ENCODE measurements at regions not wholly inside any gene's neighbourhood (a gene's known extent, or its start where the extent isn't known, plus 50 kb on each side); places are given as distances from the start of the nearest gene placed in this dataset.
"Not testable (repeated sequence)": the region's sequence is repeated elsewhere in the genome, so short reads cannot be mapped to it uniquely, and the experiment has no call there.

DNA sequence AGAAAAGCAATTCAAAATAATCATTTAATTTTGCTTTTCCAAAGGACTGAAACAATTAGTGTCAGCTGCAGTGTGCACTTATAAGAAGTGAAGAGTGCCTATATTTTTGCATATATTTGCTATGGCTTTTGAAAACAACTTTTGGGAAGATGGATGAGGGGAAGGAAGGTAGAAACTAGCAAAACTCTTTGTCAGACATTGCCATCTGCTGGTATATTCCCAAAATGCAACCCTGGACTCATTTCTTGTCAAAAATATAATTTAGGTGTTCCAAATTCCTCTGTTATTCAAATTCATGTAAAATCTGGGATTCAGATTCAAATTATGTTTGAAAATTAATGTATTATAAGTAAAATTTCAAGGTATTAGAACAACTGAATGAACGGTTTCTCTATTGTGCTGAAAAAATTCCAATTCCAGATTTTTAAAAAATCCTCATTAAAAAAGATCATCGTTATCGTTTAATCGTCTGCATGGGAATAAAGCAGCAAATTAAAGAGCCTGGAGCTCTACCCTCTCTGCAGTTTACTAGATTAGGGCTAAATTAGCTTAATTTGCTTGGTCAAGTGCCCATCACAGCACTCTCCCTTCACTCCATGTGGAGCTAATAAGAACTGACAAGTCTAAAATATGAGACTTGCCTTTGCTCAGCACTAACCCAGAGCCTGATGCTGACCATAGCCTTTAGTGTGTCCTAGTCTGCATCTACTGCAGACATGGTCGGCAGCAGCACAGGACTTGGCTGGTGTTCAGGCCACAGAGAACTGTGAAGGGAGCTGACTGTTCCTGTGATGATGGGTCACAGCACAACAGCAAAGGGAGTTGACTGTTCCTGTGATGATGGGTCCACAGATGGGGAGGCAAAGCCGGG, 67.9 kb upstream of the MITF start:
- no peaks in the 10 kb centered on the region for H3K36me3 ChIP-seq (ENCODE audit: control insufficient read depth in 1 of 2, insufficient read depth in 2 of 2, low read length in 1 of 2)
- no peaks in the 10 kb centered on the region for H3K9me3 ChIP-seq (ENCODE audit: control insufficient read depth, low read length)
- intact Hi-C loops (cut with DNase I): loop anchor here (5.0 to 10.0 kb wide), 3 partner anchors 237 to 509 kb away; no protein-coding TSS in a partner anchor
- H3K27me3 ChIP-seq (ENCODE audit: control insufficient read depth in 1 of 2, insufficient read depth in 2 of 2, low read length in 1 of 2): peaks cover 0 to 2% of the 10 kb centered on the region in 2 donors
- ATAC-seq (ENCODE audit: low FRiP score) (no peak), DNase-seq (no peak)
- WGBS, 2 donors: 46 to 53% methylated on average over 6 of the region's 6 CpGs
- H3K4me3 ChIP-seq (ENCODE audit: low read length in 2 of 2): no peak overlapping the region
- no peaks in the 10 kb centered on the region for H3K4me1 ChIP-seq (ENCODE audit: control insufficient read depth in 1 of 2, insufficient read depth in 2 of 2, low read length in 2 of 2)
- no peak overlapping the region for H3K27ac ChIP-seq (ENCODE audit: low read depth in 1 of 2, low read length in 2 of 2)

DNA sequence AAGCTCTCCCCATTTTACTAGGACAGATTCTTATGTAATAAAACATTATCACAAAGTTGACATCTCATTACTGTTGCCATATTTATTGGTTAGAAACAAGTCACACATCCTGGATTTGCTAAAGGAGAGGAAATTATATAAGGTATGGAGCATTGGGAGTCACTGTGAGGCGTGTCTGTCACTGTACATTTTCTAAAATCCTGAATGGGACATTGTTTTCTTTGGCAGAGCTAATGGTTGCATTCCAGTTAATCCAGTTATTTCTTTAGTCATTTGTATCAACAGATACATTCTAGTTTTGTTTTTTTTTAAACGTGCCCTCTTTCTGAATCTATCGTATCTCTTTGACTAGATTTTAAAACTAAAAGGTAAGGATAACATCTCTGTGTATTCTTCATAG, 70.2 kb upstream of the MITF start:
- H3K4me3 ChIP-seq (ENCODE audit: low read length in 2 of 2): no peak overlapping the region
- ATAC-seq (ENCODE audit: low FRiP score): no peak
- 38 to 40% methylated on average over 3 of the region's 3 CpGs for WGBS, 2 donors
- peaks cover 0 to 2% of the 10 kb centered on the region in 2 donors for H3K27me3 ChIP-seq (ENCODE audit: control insufficient read depth in 1 of 2, insufficient read depth in 2 of 2, low read length in 1 of 2)
- H3K4me1 ChIP-seq (ENCODE audit: control insufficient read depth in 1 of 2, insufficient read depth in 2 of 2, low read length in 2 of 2): no peaks in the 10 kb centered on the region
- DNase-seq: no peak
- no peaks in the 10 kb centered on the region for H3K9me3 ChIP-seq (ENCODE audit: control insufficient read depth, low read length)
- no peaks in the 10 kb centered on the region for H3K36me3 ChIP-seq (ENCODE audit: control insufficient read depth in 1 of 2, insufficient read depth in 2 of 2, low read length in 1 of 2)
- H3K27ac ChIP-seq (ENCODE audit: low read depth in 1 of 2, low read length in 2 of 2): no peak overlapping the region
- intact Hi-C loops (cut with DNase I): no loop called here

DNA sequence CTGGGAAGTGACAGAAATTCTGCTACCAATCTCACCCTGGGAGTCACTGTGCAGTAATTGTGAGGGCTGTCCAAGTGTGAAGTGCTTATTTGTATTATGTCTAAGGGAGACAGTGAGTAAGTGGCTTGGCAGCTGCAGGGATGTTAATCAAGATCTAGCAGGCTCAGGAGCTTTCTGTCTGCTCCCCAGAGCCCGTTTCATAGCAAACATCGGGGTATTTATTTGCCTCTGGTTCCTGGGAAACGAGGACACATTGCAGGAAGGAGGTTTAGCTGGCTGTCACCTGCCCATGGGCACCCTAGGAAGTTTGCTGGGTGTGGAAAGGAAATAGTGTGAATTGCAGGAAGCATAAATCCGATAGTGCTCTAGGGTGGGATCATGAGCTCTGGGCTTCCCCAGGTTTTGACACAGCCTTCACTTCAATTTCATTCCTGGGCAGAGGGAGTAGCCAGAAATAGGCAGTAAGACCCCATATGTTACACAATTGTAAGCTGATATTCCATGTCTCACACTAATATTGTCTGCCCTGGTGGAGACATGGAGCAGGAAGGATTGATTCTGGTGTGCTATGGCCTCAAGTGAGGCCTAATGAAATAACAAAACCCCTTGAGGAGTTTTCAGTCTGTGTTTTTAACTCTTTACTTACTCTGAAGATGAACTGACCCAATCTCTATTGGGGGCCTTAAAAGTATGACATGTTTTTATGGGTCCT, 74.1 kb upstream of the MITF start:
- H3K4me3 ChIP-seq (ENCODE audit: low read length in 2 of 2): no peak overlapping the region
- DNase-seq (no peak), ATAC-seq (ENCODE audit: low FRiP score) (peak; percentile 50)
- WGBS, 2 donors: 16 to 18% methylated on average over 4 of the region's 4 CpGs
- no peak overlapping the region for H3K27ac ChIP-seq (ENCODE audit: low read depth in 1 of 2, low read length in 2 of 2)
- no peaks in the 10 kb centered on the region for H3K36me3 ChIP-seq (ENCODE audit: control insufficient read depth in 1 of 2, insufficient read depth in 2 of 2, low read length in 1 of 2)
- no peaks in the 10 kb centered on the region for H3K27me3 ChIP-seq (ENCODE audit: control insufficient read depth in 1 of 2, insufficient read depth in 2 of 2, low read length in 1 of 2)
- H3K4me1 ChIP-seq (ENCODE audit: control insufficient read depth in 1 of 2, insufficient read depth in 2 of 2, low read length in 2 of 2): no peaks in the 10 kb centered on the region
- no peaks in the 10 kb centered on the region for H3K9me3 ChIP-seq (ENCODE audit: control insufficient read depth, low read length)
- intact Hi-C loops (cut with DNase I): no loop called here

DNA sequence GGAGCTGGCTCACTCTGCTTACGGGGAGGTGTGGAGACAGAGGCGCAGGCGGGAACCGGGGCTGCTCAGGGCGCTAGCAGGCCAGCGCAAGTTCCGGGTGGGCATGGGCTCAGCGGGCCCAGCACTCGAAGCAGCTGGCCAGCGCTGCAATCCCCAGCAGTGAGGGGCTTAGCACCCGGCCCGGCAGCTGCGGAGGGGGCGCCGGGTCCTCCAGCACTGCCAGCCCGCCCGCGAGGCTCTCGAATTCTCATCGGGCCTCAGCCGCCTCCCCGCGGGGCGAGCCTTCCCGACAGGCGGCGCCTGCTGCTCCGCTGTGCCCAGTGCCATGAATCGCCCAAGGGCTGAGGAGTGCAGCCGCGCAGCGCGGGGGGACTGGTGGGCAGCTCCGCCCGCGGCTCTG, 78.6 kb upstream of the MITF start:
- Histone ChIP-seq H3K36me3 (ENCODE audit: control insufficient read depth in 1 of 2, insufficient read depth in 2 of 2, low read length in 1 of 2) (no peaks in the 10 kb centered on the region), H3K4me3 (ENCODE audit: low read length in 2 of 2) (no peak overlapping the region), H3K4me1 (ENCODE audit: control insufficient read depth in 1 of 2, insufficient read depth in 2 of 2, low read length in 2 of 2) (no peaks in the 10 kb centered on the region), H3K27ac (ENCODE audit: low read depth in 1 of 2, low read length in 2 of 2) (no peak overlapping the region), H3K27me3 (ENCODE audit: control insufficient read depth in 1 of 2, insufficient read depth in 2 of 2, low read length in 1 of 2) (no peaks in the 10 kb centered on the region), H3K9me3 (ENCODE audit: control insufficient read depth, low read length) (no peaks in the 10 kb centered on the region)
- ATAC-seq (ENCODE audit: low FRiP score) (no peak), DNase-seq (no peak)
- 92 to 98% methylated on average over 36 of the region's 36 CpGs for WGBS, 2 donors
- intact Hi-C loops (cut with DNase I): no loop called here

DNA sequence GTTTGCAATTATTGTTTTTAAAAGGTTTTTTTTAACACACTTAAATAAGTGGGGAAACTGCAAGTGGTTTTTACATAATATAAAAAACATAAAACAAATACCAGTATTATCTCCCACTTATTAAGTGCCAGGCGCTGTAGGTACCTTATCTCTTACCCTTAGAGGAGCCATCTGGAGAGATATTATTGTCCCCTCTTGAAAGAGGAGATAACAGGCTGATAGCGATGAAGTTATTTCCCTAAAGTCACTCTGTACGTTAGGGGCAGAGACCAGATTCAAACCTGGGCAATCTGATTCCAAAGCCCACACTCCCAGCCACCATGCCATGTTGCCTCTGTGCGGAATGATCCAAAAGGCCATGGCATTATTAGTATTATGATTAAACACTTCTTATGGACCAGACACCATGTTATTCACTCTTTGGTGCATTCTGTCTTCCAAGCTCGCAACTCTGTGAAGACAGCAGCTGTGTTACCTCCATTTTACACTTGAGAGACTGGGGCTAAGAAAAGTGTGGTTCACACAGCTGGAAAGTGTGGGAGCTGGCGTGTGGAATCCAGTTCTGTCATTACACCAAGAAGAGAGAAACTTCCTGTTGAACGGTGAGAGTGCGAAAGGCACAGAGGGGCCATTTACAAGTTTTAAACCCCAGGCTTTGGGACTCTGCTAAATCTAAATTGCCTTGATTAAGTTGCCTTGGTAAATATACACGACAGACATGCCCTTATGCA, 79.9 kb upstream of the MITF start:
- WGBS, 2 donors: 75 to 77% methylated on average over 9 of the region's 9 CpGs
- ATAC-seq (ENCODE audit: low FRiP score): no peak

DNA sequence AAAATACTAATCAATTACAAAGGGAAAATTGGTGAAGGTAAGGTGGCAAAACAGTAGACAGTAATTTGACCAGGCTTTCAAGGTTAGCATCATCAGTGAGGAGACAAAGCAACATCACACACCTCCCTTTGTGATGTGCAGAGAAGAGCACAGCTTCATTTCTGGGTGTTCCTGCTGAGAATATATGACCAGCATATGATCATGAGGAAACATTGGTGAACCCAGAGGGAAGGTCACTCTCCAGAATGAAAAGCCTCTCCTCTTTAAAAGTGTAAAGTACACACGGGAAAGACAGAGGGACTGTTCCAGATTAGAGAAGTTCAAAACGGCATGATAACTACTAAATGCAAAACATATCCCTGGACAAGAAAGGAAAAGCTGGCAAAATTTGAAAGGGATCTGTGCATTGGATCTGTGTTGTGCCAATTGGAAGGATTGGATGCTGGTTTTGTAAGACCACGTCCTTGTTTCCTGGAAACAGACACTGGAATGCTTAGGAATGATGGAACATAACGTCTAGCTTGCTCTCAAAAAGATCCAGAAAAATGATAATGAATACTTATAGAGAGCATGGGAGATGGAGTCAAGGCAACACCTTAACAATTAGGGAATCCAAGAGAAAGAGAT, 80.6 kb upstream of the MITF start:
- Histone ChIP-seq H3K36me3 (ENCODE audit: control insufficient read depth in 1 of 2, insufficient read depth in 2 of 2, low read length in 1 of 2) (no peaks in the 10 kb centered on the region), H3K4me3 (ENCODE audit: low read length in 2 of 2) (no peak overlapping the region), H3K27me3 (ENCODE audit: control insufficient read depth in 1 of 2, insufficient read depth in 2 of 2, low read length in 1 of 2) (no peaks in the 10 kb centered on the region), H3K27ac (ENCODE audit: low read depth in 1 of 2, low read length in 2 of 2) (no peak overlapping the region), H3K9me3 (ENCODE audit: control insufficient read depth, low read length) (no peaks in the 10 kb centered on the region), H3K4me1 (ENCODE audit: control insufficient read depth in 1 of 2, insufficient read depth in 2 of 2, low read length in 2 of 2) (no peaks in the 10 kb centered on the region)
- intact Hi-C loops (cut with DNase I): no loop called here
- DNase-seq (no peak), ATAC-seq (ENCODE audit: low FRiP score) (no peak)
- WGBS, 2 donors: 13% methylated on average over 4 of the region's 4 CpGs

More for the DNA sequence above, 79.9 kb upstream of the MITF start:
- no peak overlapping the region for H3K4me3 ChIP-seq (ENCODE audit: low read length in 2 of 2)
- no peaks in the 10 kb centered on the region for H3K27me3 ChIP-seq (ENCODE audit: control insufficient read depth in 1 of 2, insufficient read depth in 2 of 2, low read length in 1 of 2)
- no peak for DNase-seq
- H3K9me3 ChIP-seq (ENCODE audit: control insufficient read depth, low read length): no peaks in the 10 kb centered on the region
- H3K36me3 ChIP-seq (ENCODE audit: control insufficient read depth in 1 of 2, insufficient read depth in 2 of 2, low read length in 1 of 2): no peaks in the 10 kb centered on the region
- H3K27ac ChIP-seq (ENCODE audit: low read depth in 1 of 2, low read length in 2 of 2): no peak overlapping the region
- intact Hi-C loops (cut with DNase I): no loop called here
- H3K4me1 ChIP-seq (ENCODE audit: control insufficient read depth in 1 of 2, insufficient read depth in 2 of 2, low read length in 2 of 2): no peaks in the 10 kb centered on the region

DNA sequence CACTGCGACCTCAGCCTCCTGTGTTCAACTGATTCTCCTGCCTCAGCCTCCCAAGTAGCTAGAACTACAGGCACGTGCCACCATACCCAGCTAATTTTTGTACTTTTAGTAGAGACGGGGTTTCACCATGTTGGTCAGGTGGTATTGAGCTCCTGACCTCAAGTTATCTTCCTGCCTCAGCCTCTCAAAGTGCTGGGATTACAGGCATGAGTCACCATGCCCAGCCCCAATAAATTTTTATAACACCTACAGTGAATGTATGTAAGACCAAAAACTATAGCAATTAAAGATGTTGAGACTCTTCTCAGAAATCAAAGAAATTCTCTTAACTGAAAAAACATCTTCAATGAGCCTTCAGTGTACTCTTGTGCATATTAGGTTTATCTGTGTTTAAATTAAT, 82.2 kb upstream of the MITF start:
- DNase-seq; H3K4me1 ChIP-seq (ENCODE audit: control insufficient read depth in 1 of 2, insufficient read depth in 2 of 2, low read length in 2 of 2); H3K9me3 ChIP-seq (ENCODE audit: control insufficient read depth, low read length); intact Hi-C loops (cut with DNase I); H3K27me3 ChIP-seq (ENCODE audit: control insufficient read depth in 1 of 2, insufficient read depth in 2 of 2, low read length in 1 of 2); H3K4me3 ChIP-seq (ENCODE audit: low read length in 2 of 2); H3K36me3 ChIP-seq (ENCODE audit: control insufficient read depth in 1 of 2, insufficient read depth in 2 of 2, low read length in 1 of 2); H3K27ac ChIP-seq (ENCODE audit: low read depth in 1 of 2, low read length in 2 of 2); ATAC-seq (ENCODE audit: low FRiP score): not testable (repeated sequence)
- 91 to 94% methylated on average over 3 of the region's 3 CpGs for WGBS, 2 donors

DNA sequence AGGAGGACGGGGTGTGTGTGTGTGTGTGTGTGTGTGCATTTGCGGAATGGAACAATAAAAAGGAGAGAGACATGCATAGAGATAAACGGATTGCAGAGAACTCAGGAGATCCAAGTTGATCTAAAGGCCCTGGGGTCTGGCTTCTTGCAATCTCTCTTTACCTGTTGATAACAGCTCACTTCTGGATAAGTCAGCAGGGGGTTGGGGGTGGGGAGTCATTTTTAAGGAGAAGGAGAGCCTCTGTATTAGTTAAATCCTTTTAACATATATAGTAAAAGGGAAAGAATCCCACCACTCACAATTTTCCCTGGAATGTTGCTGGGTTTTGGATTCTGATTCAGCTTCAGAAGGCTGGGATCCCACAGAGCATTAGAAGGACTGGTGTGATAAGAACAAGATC, 87.5 kb upstream of the MITF start:
- WGBS, 2 donors: 91 to 93% methylated on average over 3 of the region's 3 CpGs
- intact Hi-C loops (cut with DNase I): no loop called here

More for the DNA sequence above, 87.5 kb upstream of the MITF start:
- DNase-seq (no peak), ATAC-seq (ENCODE audit: low FRiP score) (no peak)
- no peaks in the 10 kb centered on the region for H3K27me3 ChIP-seq (ENCODE audit: control insufficient read depth in 1 of 2, insufficient read depth in 2 of 2, low read length in 1 of 2)
- H3K4me1 ChIP-seq (ENCODE audit: control insufficient read depth in 1 of 2, insufficient read depth in 2 of 2, low read length in 2 of 2): peaks cover 2 to 3% of the 10 kb centered on the region in 2 donors
- no peaks in the 10 kb centered on the region for H3K36me3 ChIP-seq (ENCODE audit: control insufficient read depth in 1 of 2, insufficient read depth in 2 of 2, low read length in 1 of 2)
- H3K4me3 ChIP-seq (ENCODE audit: low read length in 2 of 2): no peak overlapping the region
- no peaks in the 10 kb centered on the region for H3K9me3 ChIP-seq (ENCODE audit: control insufficient read depth, low read length)
- no peak overlapping the region for H3K27ac ChIP-seq (ENCODE audit: low read depth in 1 of 2, low read length in 2 of 2)

Measured in aorta (tissue), 5 donors.